D721Med (cell line): ENCODE measurements at regions not wholly inside any gene's neighbourhood (a gene's known extent, or its start where the extent isn't known, plus 50 kb on each side); places are given as distances from the start of the nearest gene placed in this dataset.

ENCODE experiments used
- DNase-seq: peaks from one replicate; pipeline ENCODE4 v3.0.0; 2011; ENCODE audit warnings: low spot score; ENCODE audit not compliant: insufficient read length
- FAIRE-seq: peaks from 2 replicates; lab custom pipeline; 2011; peaks lifted over from hg19 to GRCh38; lab: Jason Lieb, UNC
- TF ChIP-seq, protein P1 (sequence below): IDR thresholded peaks from 2 replicates; pipeline ENCODE4 v1.5.1; 2012; ENCODE audit warnings: mild to moderate bottlenecking, control low read depth; ENCODE audit not compliant: insufficient read depth; ENCODE audit errors: missing control alignments

DNA sequence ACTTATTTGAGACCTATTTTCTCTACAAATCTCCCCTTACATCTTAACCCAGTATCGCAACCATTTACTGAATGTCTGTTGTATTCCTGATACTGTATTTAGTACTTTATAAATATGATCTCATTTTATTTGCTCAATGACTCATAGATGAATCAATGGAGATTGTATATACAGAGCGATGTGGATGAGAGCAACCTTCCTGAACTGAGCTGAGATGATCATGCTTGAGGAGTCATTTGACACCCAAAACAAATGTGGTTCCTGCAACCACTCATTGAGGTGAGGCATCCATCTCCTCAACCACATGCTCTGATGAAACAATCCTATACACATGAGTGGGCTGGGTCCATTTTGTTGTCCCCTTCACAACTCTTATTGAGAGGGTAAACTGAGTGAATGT, 250.0 kb downstream of the CDC14C start:
- no peak for FAIRE-seq
- DNase-seq: no peak
- TF ChIP-seq, protein P1, sequence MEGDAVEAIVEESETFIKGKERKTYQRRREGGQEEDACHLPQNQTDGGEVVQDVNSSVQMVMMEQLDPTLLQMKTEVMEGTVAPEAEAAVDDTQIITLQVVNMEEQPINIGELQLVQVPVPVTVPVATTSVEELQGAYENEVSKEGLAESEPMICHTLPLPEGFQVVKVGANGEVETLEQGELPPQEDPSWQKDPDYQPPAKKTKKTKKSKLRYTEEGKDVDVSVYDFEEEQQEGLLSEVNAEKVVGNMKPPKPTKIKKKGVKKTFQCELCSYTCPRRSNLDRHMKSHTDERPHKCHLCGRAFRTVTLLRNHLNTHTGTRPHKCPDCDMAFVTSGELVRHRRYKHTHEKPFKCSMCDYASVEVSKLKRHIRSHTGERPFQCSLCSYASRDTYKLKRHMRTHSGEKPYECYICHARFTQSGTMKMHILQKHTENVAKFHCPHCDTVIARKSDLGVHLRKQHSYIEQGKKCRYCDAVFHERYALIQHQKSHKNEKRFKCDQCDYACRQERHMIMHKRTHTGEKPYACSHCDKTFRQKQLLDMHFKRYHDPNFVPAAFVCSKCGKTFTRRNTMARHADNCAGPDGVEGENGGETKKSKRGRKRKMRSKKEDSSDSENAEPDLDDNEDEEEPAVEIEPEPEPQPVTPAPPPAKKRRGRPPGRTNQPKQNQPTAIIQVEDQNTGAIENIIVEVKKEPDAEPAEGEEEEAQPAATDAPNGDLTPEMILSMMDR: no peak

DNA sequence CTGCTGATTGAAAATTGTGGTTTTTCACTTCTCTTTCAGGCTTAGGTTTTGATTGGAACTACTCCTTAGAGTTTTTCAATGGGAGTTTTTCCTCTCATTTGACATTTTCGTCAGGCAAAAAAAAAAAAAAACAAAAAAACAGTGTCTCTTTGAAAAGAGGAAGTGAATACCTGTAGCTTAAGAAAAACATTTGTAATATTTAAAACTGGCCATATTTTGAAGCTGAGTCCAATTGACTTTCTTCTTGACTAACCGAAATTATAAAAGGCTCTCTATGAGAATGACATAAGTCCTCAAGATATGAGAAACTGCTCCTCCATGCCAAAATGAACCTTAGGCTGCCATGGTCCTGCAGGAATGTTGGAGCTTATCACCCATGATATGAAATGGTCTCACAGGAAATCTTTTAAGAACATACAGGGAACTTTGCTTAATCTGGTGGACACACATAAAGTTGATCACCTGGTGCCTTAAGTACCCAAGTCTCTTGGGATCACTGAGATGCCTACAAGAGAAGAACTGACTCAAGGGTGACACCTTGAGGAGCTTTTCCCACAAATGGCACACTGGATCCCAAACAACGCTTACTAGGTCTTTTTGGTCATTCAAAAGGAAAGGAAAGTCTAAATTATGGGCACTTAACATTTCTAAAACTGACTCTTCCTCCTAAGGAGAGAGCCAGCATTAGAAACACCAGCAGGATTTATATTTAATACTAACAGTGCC, 263.4 kb downstream of the CDC14C start:
- peak; percentile 46 for FAIRE-seq
- no peak for DNase-seq
- TF ChIP-seq, protein P1: no peak

DNA sequence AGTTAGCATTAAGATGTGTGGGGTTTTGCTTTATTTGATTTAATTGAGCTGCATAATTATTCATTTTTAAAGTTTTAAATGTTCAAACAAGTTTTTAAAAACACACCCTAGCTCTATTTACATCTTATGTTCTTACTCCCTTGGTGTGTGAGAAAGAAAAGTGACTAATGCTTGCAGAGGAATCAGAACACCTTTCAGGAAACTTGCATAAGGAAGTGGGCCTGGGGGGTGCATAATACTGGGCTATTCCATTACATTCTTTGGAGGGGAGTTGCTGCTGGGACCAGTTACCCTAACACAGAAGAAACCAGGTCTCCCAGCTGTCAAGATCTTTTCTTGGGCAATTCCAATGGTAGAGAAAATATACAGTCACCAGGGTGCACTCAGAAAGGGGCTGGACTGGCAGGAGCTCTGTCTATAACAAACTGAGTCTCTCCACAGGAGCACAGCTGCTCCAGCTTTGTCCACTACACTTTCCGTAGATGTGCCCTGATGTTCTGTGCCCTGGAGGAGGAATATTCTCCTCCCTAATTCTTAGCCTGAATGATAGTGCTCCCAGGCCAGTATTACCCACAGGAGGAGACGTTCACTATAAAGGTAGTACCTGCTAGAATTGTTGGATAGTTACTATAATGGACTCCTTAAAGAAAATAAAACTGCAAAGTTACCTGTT, 304.2 kb downstream of the CDC14C start:
- FAIRE-seq: no peak
- no peak for DNase-seq
- TF ChIP-seq, protein P1: no peak

DNA sequence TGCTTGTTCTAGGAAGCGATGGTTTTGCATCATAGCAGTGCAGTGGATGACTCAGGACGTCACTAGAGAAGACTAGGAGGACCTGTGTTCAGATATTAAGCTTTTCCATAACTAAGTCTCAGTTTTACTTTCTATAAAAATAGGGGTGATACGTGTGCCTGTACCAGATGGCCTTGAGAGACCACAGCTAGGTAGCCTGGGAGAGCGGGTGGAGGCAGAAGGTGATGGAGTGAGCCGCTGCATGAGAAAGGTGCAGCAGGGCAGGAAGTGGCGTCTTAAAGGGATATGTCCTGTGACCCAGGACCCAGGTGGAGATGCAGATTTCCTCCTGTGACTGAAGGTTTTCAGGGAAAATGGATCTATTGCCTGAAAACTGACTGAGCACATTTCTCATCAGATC, 304.9 kb downstream of the CDC14C start:
- DNase-seq: no peak
- no peak for FAIRE-seq
- TF ChIP-seq, protein P1: no peak

DNA sequence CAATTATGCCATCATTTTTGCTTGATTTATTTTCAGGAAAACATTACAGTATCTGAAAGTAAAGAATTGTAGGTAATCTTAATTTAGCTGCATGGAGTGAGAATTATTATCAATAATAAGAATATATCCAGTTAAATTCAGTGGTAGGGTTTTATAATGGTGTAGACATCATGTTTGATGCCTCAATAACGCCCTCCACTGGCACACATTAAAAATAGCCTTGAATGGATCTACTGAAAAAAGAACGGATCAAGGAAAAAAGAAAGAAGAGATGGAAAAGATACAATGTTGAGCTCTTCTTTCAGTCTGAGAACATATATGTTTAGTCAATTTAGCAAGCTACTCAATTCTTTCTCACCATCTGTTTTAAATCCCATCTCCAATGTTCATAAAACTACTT, 319.2 kb downstream of the CDC14C start:
- no peak for DNase-seq
- TF ChIP-seq, protein P1: no peak
- FAIRE-seq: peak; percentile 11

DNA sequence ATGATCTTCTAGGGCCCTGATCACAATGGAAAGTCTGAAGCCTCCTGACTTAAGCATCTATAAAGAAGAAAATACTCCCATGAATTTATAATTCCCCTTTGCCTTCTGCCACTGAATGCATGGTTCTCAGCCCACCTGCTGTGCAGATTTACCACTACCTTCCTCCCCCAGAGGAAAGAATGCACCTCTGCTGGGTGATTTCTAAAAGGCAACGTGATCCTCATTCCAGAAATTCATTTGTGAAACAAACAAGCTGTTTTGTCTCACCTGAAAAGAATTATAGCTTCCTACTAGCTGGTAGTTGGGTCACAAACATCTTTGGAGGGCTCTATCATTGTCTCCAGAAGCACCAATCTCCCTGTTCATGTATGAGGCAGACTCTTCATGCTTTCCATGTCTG, 320.2 kb downstream of the CDC14C start:
- FAIRE-seq (no peak), DNase-seq (no peak)
- TF ChIP-seq, protein P1: no peak

DNA sequence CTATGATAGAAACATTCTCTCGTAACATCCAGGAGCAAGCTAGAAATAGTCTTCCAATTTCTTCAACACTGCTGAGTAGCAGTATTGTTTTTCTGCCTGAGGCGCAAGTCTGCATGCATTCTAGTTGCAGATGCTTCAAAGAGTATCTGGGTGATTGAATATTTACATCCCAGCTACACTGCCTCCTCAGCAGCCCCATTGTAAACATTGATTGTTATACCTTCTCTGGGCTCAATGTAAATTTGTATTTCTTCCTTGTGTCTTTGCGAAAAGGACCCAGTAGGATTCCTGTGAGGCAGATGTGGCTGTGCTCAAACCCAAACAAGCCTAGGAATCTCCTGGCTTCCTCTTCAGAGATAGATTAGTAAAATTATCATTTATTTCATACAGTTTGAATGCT, 320.7 kb downstream of the CDC14C start:
- DNase-seq: no peak
- no peak for FAIRE-seq
- TF ChIP-seq, protein P1: no peak
